Large intestine (tissue), 3 donors: ENCODE measurements at regions not wholly inside any gene's neighbourhood (a gene's known extent, or its start where the extent isn't known, plus 50 kb on each side); places are given as distances from the start of the nearest gene placed in this dataset.
A peak's percentile ranks its signal among the peaks of the same experiment; 100 is the strongest.

Experiments
- DNase-seq, 2 donors: peaks; one replicate each; pipeline versions ENCODE4 v3.0.0 to v3.0.0-alpha.2; 2013
- H3K27ac ChIP-seq: one replicate; pipeline ENCODE4 v1.5.1; 2013; ENCODE audit warnings: low read length
- H3K27me3 ChIP-seq: 2 replicates; pipeline ENCODE4 v1.6.1; 2013; ENCODE audit warnings: low read length; ENCODE audit not compliant: control insufficient read depth, insufficient read depth
- H3K36me3 ChIP-seq: 2 replicates; pipeline ENCODE4 v1.6.1; 2013; ENCODE audit warnings: low read length; ENCODE audit not compliant: control insufficient read depth, insufficient read depth
- H3K4me1 ChIP-seq: one replicate; pipeline ENCODE4 v1.6.1; 2013; ENCODE audit warnings: low read length; ENCODE audit not compliant: control insufficient read depth, insufficient read depth
- H3K4me3 ChIP-seq: one replicate; pipeline ENCODE4 v1.5.1; 2013; ENCODE audit warnings: low read length
- H3K9me3 ChIP-seq: one replicate; pipeline ENCODE4 v1.6.1; 2013; ENCODE audit warnings: mild to moderate bottlenecking, low read depth, low read length, moderate library complexity; ENCODE audit not compliant: control insufficient read depth
- WGBS: methylation state at CpG from one replicate; pipeline ENCODE4 v1.1.5; 2013; ENCODE audit warnings: low lambda C conversion rate; ENCODE audit not compliant: insufficient coverage; 5-methylcytosine and 5-hydroxymethylcytosine counted together

- no peaks in the 10 kb centered on the region for H3K4me1 ChIP-seq
- no peaks in the 10 kb centered on the region for H3K9me3 ChIP-seq
- WGBS = no CpG with 5 or more reads among the region's 7 CpGs
- no peak for DNase-seq
- H3K4me3 ChIP-seq = no peak overlapping the region
- no peak overlapping the region for H3K27ac ChIP-seq
- no peaks in the 10 kb centered on the region for H3K36me3 ChIP-seq
- H3K27me3 ChIP-seq = no peaks in the 10 kb centered on the region
Measured at GRCh38 chr10:117078168-117078837, 59.8 kb downstream of the VAX1 start.

- no CpG with 5 or more reads among the region's 1 CpG for WGBS
- Histone ChIP-seq H3K9me3 (no peaks in the 10 kb centered on the region), H3K36me3 (no peaks in the 10 kb centered on the region), H3K27me3 (no peaks in the 10 kb centered on the region), H3K4me1 (no peaks in the 10 kb centered on the region), H3K4me3 (no peak overlapping the region), H3K27ac (no peak overlapping the region)
- no peak for DNase-seq
Measured at GRCh38 chr10:117075064-117075463, 63.0 kb downstream of the VAX1 start.

GRCh38 chr10:117074621-117075020 is 63.4 kb downstream of the VAX1 start:
- H3K9me3 ChIP-seq = no peaks in the 10 kb centered on the region
- no peak overlapping the region for H3K4me3 ChIP-seq
- peak; percentile 29 to 44 for DNase-seq
- H3K27me3 ChIP-seq = no peaks in the 10 kb centered on the region
- no CpG with 5 or more reads among the region's 2 CpGs for WGBS
- no peaks in the 10 kb centered on the region for H3K4me1 ChIP-seq
- no peaks in the 10 kb centered on the region for H3K36me3 ChIP-seq
- H3K27ac ChIP-seq = no peak overlapping the region

GRCh38 chr10:117071286-117072050 is 66.5 kb upstream of the SHTN1 start:
- H3K4me3 ChIP-seq = no peak overlapping the region
- no peaks in the 10 kb centered on the region for H3K4me1 ChIP-seq
- 83% methylated on average over 1 of the region's 6 CpGs for WGBS
- no peak for DNase-seq
- no peak overlapping the region for H3K27ac ChIP-seq
- H3K36me3 ChIP-seq = no peaks in the 10 kb centered on the region
- no peaks in the 10 kb centered on the region for H3K27me3 ChIP-seq
- H3K9me3 ChIP-seq = no peaks in the 10 kb centered on the region
